GM12872 (cell line): ENCODE measurements at regions not wholly inside any gene's neighbourhood (a gene's known extent, or its start where the extent isn't known, plus 50 kb on each side); places are given as distances from the start of the nearest gene placed in this dataset.

Experiments used
- CTCF ChIP-seq: IDR thresholded peaks from 3 replicates; pipeline ENCODE4 v1.5.1; 2011; ENCODE audit warnings: low read depth, mild to moderate bottlenecking, low read length, moderate library complexity; ENCODE audit not compliant: insufficient read depth

GRCh38 chr6:15089569-15090144 is 156.2 kb upstream of the JARID2 start:
- TF ChIP-seq CTCF = no peak

- no peak for TF ChIP-seq CTCF
Observed at GRCh38 chr6:15090145-15090579, 155.7 kb upstream of the JARID2 start.

- TF ChIP-seq CTCF = no peak
Observed at GRCh38 chr6:15090745-15091384, 155.0 kb upstream of the JARID2 start.

- TF ChIP-seq CTCF = no peak
Observed at GRCh38 chr6:15096894-15097837, 148.7 kb upstream of the JARID2 start.

- no peak for TF ChIP-seq CTCF
Observed at GRCh38 chr6:15101130-15101529, 144.7 kb upstream of the JARID2 start.

GRCh38 chr6:15102241-15102640 is 143.6 kb upstream of the JARID2 start:
- TF ChIP-seq CTCF = no peak

GRCh38 chr6:15106958-15107643 is 138.8 kb upstream of the JARID2 start:
- no peak for TF ChIP-seq CTCF
